ENCODE measurements at regions not wholly inside any gene's neighbourhood (a gene's known extent, or its start where the extent isn't known, plus 50 kb on each side); places are given as distances from the start of the nearest gene placed in this dataset.

DNA sequence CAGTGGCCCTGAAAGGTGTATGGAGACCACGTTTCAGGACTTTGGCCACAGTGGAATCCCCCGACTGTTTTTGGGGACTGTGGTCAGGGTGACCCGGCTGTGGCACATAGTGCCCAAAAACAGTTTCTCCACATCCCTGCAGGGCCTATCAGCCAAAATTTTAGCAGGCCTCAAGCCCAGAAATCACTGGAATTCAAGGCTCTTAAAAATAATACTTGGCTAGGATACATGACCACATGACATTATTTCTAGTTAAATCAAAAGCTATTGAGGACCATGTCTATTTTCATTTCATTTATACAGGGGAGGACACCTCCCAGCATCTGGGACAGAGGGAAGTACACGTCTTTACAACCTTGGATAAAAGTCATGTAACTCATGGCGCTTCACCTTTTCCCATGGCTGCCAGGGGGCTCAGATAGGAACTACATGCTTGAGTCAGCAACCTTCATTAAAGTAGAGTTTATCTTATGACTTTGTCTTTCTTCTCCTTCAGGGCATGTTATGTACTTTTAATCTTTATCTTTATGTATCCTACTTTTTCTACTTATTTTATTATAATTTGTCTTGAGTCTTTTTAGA, 70.8 kb upstream of the CD93 start:
- no peaks in the 10 kb centered on the region for H3K36me3 ChIP-seq (ENCODE audit: insufficient read depth, low read length)
- H3K27ac ChIP-seq = no peak overlapping the region
- no peak overlapping the region for H3K4me3 ChIP-seq
- H3K9me3 ChIP-seq (ENCODE audit: low read depth, low read length) = no peaks in the 10 kb centered on the region
- DNase-seq (ENCODE audit: low read depth, low spot score) = no peak
- no peak overlapping the region for H3K9ac ChIP-seq (ENCODE audit: insufficient read length)
- TF ChIP-seq EZH2 (IDR thresholded peaks at IDR 0.05) (no peak), POLR2AphosphoS5 (IDR thresholded peaks at IDR 0.05; ENCODE audit: borderline replicate concordance, low read depth, low read length) (no peak), FOXP2 (optimal IDR thresholded peaks at IDR 0.05; ENCODE audit: control extremely low read depth, extremely low read length, insufficient read depth) (no peak)

- no peak for DNase-seq (ENCODE audit: low read depth, low spot score)
Measured at GRCh38 chr20:23156170-23156841, 70.2 kb upstream of the CD93 start.

DNA sequence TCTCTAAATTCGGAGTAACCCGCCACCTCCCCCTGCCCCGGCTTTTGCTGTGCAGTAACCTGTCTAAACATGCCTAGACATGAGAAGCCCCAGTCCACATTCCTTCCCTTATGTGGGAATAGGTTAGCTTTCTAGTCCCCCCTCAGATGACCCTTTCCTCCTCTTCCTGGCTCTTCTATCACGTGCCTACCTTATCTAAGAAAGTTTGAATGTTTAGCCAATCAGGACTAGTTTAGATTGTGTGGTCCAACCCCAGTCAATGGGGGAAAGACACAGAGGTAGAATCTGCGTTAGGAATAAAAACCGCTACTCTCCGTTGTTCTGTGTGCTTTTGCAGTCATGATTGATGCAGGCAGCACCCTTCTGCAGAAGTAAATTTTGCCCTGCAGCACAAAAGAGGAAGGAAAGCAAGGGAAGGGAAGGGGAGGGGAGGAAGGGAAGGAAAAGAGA, 69.0 kb upstream of the CD93 start:
- no peak overlapping the region for H3K9ac ChIP-seq (ENCODE audit: insufficient read length)
- H3K36me3 ChIP-seq (ENCODE audit: insufficient read depth, low read length) = no peaks in the 10 kb centered on the region
- DNase-seq (ENCODE audit: low read depth, low spot score) = no peak
- no peak overlapping the region for H3K4me3 ChIP-seq
- TF ChIP-seq FOXP2 (optimal IDR thresholded peaks at IDR 0.05; ENCODE audit: control extremely low read depth, extremely low read length, insufficient read depth) (no peak), EZH2 (IDR thresholded peaks at IDR 0.05) (no peak), POLR2AphosphoS5 (IDR thresholded peaks at IDR 0.05; ENCODE audit: borderline replicate concordance, low read depth, low read length) (no peak)
- H3K9me3 ChIP-seq (ENCODE audit: low read depth, low read length) = no peaks in the 10 kb centered on the region
- H3K27ac ChIP-seq = no peak overlapping the region

More at GRCh38 chr20:23156170-23156841, 70.2 kb upstream of the CD93 start:
- TF ChIP-seq POLR2AphosphoS5 (IDR thresholded peaks at IDR 0.05; ENCODE audit: borderline replicate concordance, low read depth, low read length) (no peak), EZH2 (IDR thresholded peaks at IDR 0.05) (no peak), FOXP2 (optimal IDR thresholded peaks at IDR 0.05; ENCODE audit: control extremely low read depth, extremely low read length, insufficient read depth) (no peak)
- H3K9ac ChIP-seq (ENCODE audit: insufficient read length) = no peak overlapping the region
- no peaks in the 10 kb centered on the region for H3K9me3 ChIP-seq (ENCODE audit: low read depth, low read length)
- H3K36me3 ChIP-seq (ENCODE audit: insufficient read depth, low read length) = no peaks in the 10 kb centered on the region
- no peak overlapping the region for H3K27ac ChIP-seq
- no peak overlapping the region for H3K4me3 ChIP-seq

DNA sequence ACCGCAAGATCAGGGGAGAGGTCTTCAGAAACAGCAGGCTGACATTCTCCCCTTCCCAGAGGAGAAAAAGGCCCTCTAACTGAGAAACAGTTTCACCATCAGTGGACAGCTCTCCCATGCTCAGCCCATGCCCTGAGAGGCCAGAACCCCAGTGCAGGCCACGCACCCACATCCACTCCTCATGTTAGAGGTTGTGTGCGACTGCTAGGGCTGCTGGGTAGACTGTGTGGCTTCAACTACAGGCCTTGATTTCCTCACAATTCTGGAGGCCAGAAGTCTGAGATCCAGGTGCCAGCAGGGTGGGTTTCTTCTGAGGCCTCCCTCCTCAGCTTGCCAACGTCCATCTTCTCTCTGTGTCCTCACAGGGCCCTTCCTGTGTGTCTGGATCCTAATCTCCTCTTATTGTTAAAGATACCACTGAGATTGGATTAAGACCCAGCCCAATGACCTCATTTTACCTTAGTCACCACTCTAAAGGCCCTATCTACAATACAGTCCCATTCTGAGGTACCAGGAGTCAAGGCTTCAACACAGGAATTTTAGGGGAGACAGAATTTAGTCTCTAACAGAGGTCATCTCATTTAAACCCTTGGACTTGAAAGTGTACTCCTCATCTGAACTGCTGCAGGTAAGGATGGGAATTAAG, 67.7 kb upstream of the CD93 start:
- TF ChIP-seq EZH2 (IDR thresholded peaks at IDR 0.05) (no peak), POLR2AphosphoS5 (IDR thresholded peaks at IDR 0.05; ENCODE audit: borderline replicate concordance, low read depth, low read length) (no peak), FOXP2 (optimal IDR thresholded peaks at IDR 0.05; ENCODE audit: control extremely low read depth, extremely low read length, insufficient read depth) (no peak)
- Histone ChIP-seq H3K36me3 (ENCODE audit: insufficient read depth, low read length) (no peaks in the 10 kb centered on the region), H3K9ac (ENCODE audit: insufficient read length) (no peak overlapping the region), H3K4me3 (no peak overlapping the region), H3K9me3 (ENCODE audit: low read depth, low read length) (no peaks in the 10 kb centered on the region), H3K27ac (no peak overlapping the region)
- no peak for DNase-seq (ENCODE audit: low read depth, low spot score)

DNA sequence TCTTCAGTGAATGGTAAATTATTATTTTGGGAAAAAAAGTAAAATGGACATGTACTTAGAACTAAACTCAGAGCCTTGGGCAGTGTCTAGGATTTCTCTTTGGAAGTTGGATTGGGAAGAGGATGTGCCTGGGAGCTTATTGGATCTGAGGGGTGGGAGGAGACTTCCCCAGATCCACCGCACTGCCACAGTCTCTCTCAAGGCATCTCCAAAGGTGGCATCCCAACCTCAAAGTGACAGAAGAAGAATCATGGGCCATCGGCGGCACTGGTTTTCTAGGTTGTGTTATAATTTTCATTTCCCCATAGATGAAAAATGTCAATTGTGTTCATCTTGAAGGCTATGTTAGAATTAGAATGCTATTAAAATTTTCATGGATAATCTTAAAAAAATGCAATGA, 66.8 kb upstream of the CD93 start:
- H3K9me3 ChIP-seq (ENCODE audit: low read depth, low read length) = no peaks in the 10 kb centered on the region
- no peaks in the 10 kb centered on the region for H3K36me3 ChIP-seq (ENCODE audit: insufficient read depth, low read length)
- DNase-seq (ENCODE audit: low read depth, low spot score) = no peak
- TF ChIP-seq EZH2 (IDR thresholded peaks at IDR 0.05) = no peak
- no peak for TF ChIP-seq POLR2AphosphoS5 (IDR thresholded peaks at IDR 0.05; ENCODE audit: borderline replicate concordance, low read depth, low read length)
- no peak for TF ChIP-seq FOXP2 (optimal IDR thresholded peaks at IDR 0.05; ENCODE audit: control extremely low read depth, extremely low read length, insufficient read depth)
- no peak overlapping the region for H3K9ac ChIP-seq (ENCODE audit: insufficient read length)
- H3K27ac ChIP-seq = no peak overlapping the region
- no peak overlapping the region for H3K4me3 ChIP-seq

GRCh38 chr20:23152308-23152892, 66.3 kb upstream of the CD93 start:
- Histone ChIP-seq H3K9ac (ENCODE audit: insufficient read length) (no peak overlapping the region), H3K9me3 (ENCODE audit: low read depth, low read length) (no peaks in the 10 kb centered on the region), H3K27ac (no peak overlapping the region), H3K4me3 (no peak overlapping the region), H3K36me3 (ENCODE audit: insufficient read depth, low read length) (no peaks in the 10 kb centered on the region)
- TF ChIP-seq EZH2 (IDR thresholded peaks at IDR 0.05) (no peak), POLR2AphosphoS5 (IDR thresholded peaks at IDR 0.05; ENCODE audit: borderline replicate concordance, low read depth, low read length) (no peak), FOXP2 (optimal IDR thresholded peaks at IDR 0.05; ENCODE audit: control extremely low read depth, extremely low read length, insufficient read depth) (no peak)
- DNase-seq (ENCODE audit: low read depth, low spot score) = no peak

DNA sequence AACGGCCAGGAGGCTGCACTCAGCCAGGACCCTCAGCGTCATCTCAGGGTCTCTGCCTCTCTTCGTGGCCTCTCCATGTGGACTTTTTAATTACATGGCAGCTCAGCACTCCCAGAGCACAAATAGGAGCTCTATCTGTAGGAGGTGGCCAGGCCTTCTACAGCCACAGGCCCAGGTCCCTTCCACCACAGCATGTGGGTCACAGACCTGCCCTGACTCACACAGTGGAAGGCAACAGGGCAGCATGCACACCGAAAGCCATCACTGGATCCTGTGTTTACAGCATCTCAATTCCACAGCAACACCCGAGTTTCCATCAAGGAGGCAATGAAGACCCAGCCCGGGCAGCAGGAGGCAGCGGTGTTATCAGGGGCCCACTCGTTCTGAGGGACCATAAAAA, 65.8 kb upstream of the CD93 start:
- Histone ChIP-seq H3K36me3 (ENCODE audit: insufficient read depth, low read length) (no peaks in the 10 kb centered on the region), H3K9me3 (ENCODE audit: low read depth, low read length) (no peaks in the 10 kb centered on the region), H3K27ac (no peak overlapping the region), H3K9ac (ENCODE audit: insufficient read length) (no peak overlapping the region), H3K4me3 (no peak overlapping the region)
- no peak for DNase-seq (ENCODE audit: low read depth, low spot score)
- TF ChIP-seq FOXP2 (optimal IDR thresholded peaks at IDR 0.05; ENCODE audit: control extremely low read depth, extremely low read length, insufficient read depth) (no peak), EZH2 (IDR thresholded peaks at IDR 0.05) (no peak), POLR2AphosphoS5 (IDR thresholded peaks at IDR 0.05; ENCODE audit: borderline replicate concordance, low read depth, low read length) (no peak)

DNA sequence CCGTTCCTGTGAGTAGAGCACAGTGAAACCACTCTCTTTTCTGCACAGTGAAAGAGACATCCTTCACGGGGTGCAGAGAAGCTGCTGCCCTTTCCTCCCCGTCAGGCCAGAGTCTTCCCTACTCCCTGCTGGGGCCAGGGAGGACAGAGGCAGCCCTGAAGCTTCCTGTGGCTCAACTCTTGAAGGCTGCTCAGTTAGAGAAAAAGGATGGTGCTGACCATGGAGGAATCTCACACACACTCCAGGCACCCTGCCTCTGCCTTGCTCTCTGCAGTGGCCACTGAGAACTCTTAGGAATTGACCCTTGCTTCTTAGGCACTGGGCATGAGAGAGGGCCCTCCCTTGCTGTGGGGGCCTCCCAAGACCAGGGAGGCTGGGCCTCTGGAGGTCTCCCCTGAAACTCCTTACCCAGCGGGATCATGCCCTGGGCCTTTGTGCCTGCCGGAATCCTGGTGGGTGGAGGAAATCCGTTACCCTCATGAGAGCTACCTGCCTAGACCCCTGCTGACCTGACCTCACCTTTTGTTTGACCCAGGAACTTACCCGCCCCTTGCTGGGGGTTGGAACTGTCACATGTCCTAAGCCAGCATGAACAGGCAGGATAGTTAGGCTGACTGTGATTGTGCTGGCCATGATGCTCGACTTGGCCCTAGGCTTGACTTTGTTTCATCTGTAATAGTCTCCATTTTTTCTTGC, 65.0 kb upstream of the CD93 start:
- H3K27ac ChIP-seq = no peak overlapping the region
- TF ChIP-seq POLR2AphosphoS5 (IDR thresholded peaks at IDR 0.05; ENCODE audit: borderline replicate concordance, low read depth, low read length) (no peak), EZH2 (IDR thresholded peaks at IDR 0.05) (no peak), FOXP2 (optimal IDR thresholded peaks at IDR 0.05; ENCODE audit: control extremely low read depth, extremely low read length, insufficient read depth) (no peak)
- H3K4me3 ChIP-seq = no peak overlapping the region
- no peaks in the 10 kb centered on the region for H3K36me3 ChIP-seq (ENCODE audit: insufficient read depth, low read length)
- no peaks in the 10 kb centered on the region for H3K9me3 ChIP-seq (ENCODE audit: low read depth, low read length)
- DNase-seq (ENCODE audit: low read depth, low spot score) = no peak
- no peak overlapping the region for H3K9ac ChIP-seq (ENCODE audit: insufficient read length)

Data from SK-N-MC (cell line).